Stimulated activated naive CD8-positive, alpha-beta T cell treated with anti-CD3 and anti-CD28 coated beads, Interleukin-15, Interleukin-2, amounts not matched to agents 100 ng/mL and 50 ng/mL, for 24 hours (primary cell): ENCODE measurements at regions not wholly inside any gene's neighbourhood (a gene's known extent, or its start where the extent isn't known, plus 50 kb on each side); places are given as distances from the start of the nearest gene placed in this dataset.
"Not testable (repeated sequence)": the region's sequence is repeated elsewhere in the genome, so short reads cannot be mapped to it uniquely, and the experiment has no call there.

Experiments used
- H3K27ac Mint-ChIP-seq: one replicate; pipeline ENCODE4 v1.8.0; 2021; ENCODE audit warnings: mild to moderate bottlenecking, mixed read lengths
- H3K27me3 Mint-ChIP-seq: one replicate; pipeline ENCODE4 v1.8.0; 2021; ENCODE audit warnings: mixed read lengths
- H3K36me3 Mint-ChIP-seq: one replicate; pipeline ENCODE4 v1.8.0; 2021; ENCODE audit warnings: low read depth, mixed read lengths
- H3K4me1 Mint-ChIP-seq: one replicate; pipeline ENCODE4 v1.8.0; 2021; ENCODE audit warnings: low read depth, mixed read lengths
- H3K4me3 Mint-ChIP-seq: one replicate; pipeline ENCODE4 v1.8.0; 2021; ENCODE audit warnings: mild to moderate bottlenecking, mixed read lengths
- H3K9me3 Mint-ChIP-seq: one replicate; pipeline ENCODE4 v1.8.0; 2021; ENCODE audit warnings: mixed read lengths

DNA sequence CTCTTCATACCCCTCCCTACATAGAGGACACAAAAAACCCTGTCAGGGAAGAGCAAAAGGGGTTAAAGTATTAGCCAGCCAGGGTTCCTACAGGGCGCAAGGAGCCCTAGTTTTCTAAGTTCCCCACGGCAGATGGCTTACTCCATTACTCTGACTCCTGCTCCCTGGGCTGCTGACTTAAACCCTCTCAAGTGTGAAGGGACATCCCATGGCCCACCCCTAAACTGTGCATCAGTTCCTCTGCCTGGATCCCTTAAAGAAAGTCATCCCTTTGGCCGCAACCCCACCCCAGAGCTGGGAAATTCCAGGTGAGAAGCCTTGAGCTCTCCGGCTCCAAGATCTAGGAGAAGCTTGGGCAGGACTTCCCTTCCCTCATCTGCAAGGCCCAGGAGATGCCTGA lies 236.0 kb downstream of the TOMM20 start:
- Mint-ChIP-seq H3K9me3 (peaks cover under 1% of the 10 kb centered on the region), H3K4me1 (peaks cover 32% of the 10 kb centered on the region), H3K27me3 (no peaks in the 10 kb centered on the region), H3K4me3 (no peak overlapping the region), H3K36me3 (no peaks in the 10 kb centered on the region), H3K27ac (no peak overlapping the region)

DNA sequence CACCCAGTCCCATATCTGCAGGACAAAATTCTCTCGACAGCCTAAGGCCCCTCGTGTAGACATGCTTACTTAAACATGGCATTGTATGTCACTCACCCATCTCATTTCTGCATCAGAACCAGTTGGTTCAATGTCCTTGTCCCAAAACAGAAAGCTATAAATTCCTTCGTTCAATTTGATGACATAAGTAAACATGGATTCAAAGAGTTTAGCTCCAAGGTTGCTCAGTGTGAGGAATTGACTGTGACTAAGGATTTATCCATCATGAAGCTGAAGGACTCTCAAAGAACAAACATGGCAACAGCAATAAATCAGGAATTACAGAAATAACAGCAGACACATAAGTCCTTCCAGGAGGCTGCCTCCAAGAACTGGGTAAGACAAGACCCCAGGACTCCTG lies 237.2 kb downstream of the TOMM20 start:
- H3K27me3 Mint-ChIP-seq = no peaks in the 10 kb centered on the region
- H3K4me1 Mint-ChIP-seq = peaks cover 33% of the 10 kb centered on the region
- no peak overlapping the region for H3K27ac Mint-ChIP-seq
- no peaks in the 10 kb centered on the region for H3K36me3 Mint-ChIP-seq
- H3K4me3 Mint-ChIP-seq = no peak overlapping the region
- peaks cover 4% of the 10 kb centered on the region for H3K9me3 Mint-ChIP-seq

DNA sequence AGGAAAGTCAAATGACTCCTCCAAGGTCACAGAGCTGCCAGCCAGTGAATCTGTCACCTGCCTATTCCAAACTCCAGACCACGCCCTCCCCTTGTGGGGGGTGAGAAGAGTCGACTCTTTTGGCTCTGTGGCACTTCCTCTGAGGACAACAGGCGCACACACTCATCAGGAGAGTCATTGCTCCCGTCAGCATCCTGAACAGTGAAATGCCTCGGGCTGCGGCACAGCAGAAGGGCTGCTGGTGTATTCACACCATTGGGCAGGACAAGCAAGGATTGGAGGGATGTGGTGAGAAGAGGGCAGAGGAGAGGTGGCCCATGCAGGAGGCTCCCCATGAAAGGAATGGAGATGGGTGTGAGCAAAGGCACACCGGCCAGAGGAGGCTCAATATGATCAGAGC lies 239.0 kb downstream of the TOMM20 start:
- Mint-ChIP-seq H3K9me3 (peaks cover 4% of the 10 kb centered on the region), H3K36me3 (no peaks in the 10 kb centered on the region), H3K4me3 (no peak overlapping the region), H3K4me1 (peaks cover 32% of the 10 kb centered on the region), H3K27me3 (no peaks in the 10 kb centered on the region), H3K27ac (no peak overlapping the region)

DNA sequence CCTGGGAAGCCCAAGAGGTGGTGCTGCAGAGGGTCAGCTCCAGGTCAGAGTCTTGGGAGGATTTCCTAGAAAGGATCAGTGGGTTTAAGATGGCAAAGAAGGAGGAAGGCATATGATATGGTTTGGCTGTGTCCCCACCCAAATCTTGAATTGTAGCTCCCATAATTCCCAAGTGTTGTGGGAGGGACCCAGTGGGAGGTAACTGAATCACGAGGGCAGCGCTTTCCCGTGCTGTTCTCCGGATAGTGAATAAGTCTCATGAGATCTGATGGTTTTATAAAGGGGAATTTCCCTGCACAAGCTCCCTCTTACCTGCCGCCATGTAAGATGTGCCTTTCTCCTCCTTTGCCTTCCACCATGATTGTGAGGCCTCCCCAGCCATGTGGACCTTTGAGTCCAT lies 240.4 kb downstream of the TOMM20 start:
- not testable (repeated sequence) for H3K9me3 Mint-ChIP-seq, H3K27ac Mint-ChIP-seq, H3K36me3 Mint-ChIP-seq, H3K4me3 Mint-ChIP-seq, H3K27me3 Mint-ChIP-seq
- H3K4me1 Mint-ChIP-seq = peaks cover 18% of the 10 kb centered on the region

DNA sequence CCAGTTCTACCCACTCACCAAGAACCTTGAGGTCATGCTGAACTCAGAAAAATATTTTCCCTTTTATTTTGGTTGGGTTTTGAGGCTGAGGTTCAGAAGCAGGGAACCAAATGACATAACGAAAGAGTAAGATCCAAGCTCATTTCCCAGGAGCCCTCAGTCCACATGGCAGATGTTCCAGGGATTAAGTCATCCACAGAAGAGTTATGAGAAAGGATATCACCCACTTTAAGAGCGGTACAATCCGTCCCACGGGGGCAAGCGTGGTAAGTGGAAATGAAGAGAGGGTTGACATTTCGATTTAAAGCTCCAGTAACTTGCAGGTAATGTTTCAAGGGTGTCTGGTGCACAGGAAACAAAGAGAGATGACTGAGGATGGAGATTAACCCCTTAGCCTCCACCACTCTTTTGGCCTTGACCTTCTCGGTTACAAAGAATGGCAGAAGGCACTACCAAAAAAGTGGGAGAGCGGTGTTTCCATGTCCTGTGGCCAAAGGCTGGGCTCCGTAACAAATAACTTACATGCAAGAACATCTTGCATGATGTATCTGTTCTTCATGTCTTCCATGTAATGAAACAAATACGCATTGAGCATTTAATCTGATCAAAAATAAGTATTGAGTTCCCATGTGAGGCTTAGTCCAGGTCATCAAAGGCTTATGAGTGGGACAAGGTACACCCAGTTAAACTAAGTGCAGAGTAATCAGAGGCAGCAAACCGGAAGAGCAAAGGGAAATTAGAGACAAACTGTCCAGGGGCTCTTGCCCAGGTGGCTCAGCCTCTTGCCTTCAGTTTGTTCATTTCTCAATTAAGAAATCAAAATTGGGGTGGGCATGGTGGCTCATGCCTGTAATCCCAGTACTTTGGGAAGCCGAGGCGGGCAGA lies 241.4 kb downstream of the TOMM20 start:
- peaks cover 25% of the 10 kb centered on the region for H3K4me1 Mint-ChIP-seq
- no peak overlapping the region for H3K4me3 Mint-ChIP-seq
- H3K36me3 Mint-ChIP-seq = no peaks in the 10 kb centered on the region
- H3K27me3 Mint-ChIP-seq = no peaks in the 10 kb centered on the region
- peaks cover 4% of the 10 kb centered on the region for H3K9me3 Mint-ChIP-seq
- H3K27ac Mint-ChIP-seq = no peak overlapping the region

DNA sequence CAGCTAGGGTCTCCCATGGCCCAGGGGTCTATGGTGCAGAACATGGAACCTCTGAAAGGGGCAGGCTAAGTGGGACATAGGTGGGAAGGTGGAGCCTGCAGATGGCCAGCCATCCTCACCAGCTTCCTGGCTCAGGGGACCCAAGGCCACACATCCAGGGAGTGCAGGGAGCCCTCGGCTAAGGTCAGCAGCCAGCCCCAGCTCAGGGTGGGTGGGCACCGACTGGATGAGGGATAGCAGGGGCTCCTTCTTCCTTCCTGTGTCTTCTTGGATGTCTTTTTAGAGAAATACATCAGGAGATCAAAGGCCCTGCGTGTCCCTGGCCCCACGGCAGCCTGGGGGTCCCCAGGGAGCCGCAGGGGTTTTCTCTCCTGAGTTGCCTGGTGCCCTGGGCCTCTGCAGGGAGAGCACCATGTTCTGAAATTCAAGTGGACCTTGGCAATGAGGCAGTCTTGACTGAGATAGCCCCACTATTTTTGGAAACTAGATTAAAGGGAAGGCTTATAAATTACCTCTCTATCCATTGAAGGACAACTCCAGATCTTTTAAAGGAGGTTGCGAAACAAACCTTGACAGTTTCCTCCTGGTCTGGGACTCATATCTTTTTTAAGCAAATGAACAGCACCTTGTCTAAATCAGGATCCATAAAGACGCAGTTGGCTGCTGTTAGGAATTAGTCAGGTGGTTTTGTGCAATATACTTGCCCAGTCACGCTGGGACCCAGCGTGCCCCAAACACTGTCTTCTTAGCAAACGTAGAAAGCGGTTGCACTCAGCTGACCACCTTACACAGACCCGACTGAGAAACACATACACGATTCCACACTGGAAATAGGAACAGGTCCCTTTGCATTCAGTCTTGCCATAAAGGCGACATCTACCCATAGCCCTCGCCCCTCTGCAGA lies 242.3 kb downstream of the TOMM20 start:
- Mint-ChIP-seq H3K36me3 (no peaks in the 10 kb centered on the region), H3K9me3 (peaks cover 4% of the 10 kb centered on the region), H3K4me1 (peaks cover 34% of the 10 kb centered on the region), H3K4me3 (no peak overlapping the region), H3K27ac (no peak overlapping the region), H3K27me3 (no peaks in the 10 kb centered on the region)

DNA sequence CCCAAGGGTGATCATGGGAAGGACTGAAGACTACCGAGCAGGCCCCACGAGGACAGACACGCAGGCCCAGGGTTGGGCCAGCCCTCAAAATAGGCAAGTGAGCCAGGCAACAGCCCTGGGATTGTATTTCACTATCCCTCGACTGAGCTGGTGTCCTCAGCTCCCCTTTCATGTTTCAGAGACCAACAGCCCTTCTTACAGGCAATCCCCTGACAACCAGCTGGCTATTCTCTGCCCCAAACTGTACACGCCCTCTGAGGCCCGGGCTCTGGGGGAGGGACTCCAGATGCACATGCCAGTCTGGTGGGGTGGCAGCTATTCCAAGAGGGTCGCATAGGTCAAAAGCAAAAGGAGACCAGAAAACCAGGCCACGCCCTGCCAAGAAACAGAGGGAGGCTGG lies 243.0 kb downstream of the TOMM20 start:
- no peaks in the 10 kb centered on the region for H3K27me3 Mint-ChIP-seq
- H3K4me1 Mint-ChIP-seq = peaks cover 36% of the 10 kb centered on the region
- H3K9me3 Mint-ChIP-seq = peaks cover 4% of the 10 kb centered on the region
- H3K27ac Mint-ChIP-seq = no peak overlapping the region
- no peaks in the 10 kb centered on the region for H3K36me3 Mint-ChIP-seq
- no peak overlapping the region for H3K4me3 Mint-ChIP-seq

DNA sequence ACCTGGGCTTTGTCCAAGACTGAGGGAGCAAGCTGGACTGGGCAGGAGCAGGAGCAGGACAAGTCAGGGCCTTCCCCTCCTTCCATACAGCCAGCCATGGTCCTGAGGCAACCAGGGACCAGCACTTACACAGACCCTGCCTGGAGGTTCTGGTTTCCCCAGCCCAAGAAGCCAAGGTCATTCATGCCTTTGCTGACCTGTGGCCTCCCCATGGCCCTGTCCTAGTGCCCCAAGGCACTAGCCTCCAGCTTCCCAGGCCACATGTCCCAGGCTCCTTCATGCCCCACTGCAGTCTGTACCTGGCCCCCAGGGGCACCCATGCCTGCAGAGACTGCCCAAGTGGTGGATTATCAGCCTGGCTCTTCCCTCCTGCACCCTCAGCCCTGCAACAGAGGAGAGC lies 243.9 kb downstream of the TOMM20 start:
- no peak overlapping the region for H3K27ac Mint-ChIP-seq
- peaks cover 4% of the 10 kb centered on the region for H3K9me3 Mint-ChIP-seq
- H3K36me3 Mint-ChIP-seq = no peaks in the 10 kb centered on the region
- H3K4me3 Mint-ChIP-seq = no peak overlapping the region
- H3K4me1 Mint-ChIP-seq = peaks cover 44% of the 10 kb centered on the region
- H3K27me3 Mint-ChIP-seq = no peaks in the 10 kb centered on the region

DNA sequence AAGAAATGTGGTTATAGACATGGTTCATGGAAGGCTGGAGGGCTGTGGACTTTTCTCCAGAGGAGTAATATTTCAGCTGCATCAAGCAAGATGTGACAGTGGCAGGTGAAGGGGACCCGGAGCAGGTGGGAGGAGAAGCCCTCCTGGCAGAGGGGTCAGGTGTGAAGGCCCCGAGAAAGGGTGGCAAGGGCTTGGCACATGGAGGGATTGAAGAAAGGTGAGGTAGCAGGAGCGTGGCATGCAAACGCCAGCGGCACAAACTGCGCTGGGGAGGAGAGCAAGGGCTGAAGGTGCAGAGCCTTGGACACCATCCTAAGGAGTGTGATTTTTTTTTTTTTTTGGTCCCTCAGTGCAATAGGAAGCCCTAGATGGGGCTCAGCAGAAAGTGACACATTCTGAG lies 244.6 kb downstream of the TOMM20 start:
- Mint-ChIP-seq H3K27ac (no peak overlapping the region), H3K27me3 (no peaks in the 10 kb centered on the region), H3K9me3 (peaks cover 4% of the 10 kb centered on the region), H3K4me3 (no peak overlapping the region), H3K36me3 (no peaks in the 10 kb centered on the region), H3K4me1 (peaks cover 51% of the 10 kb centered on the region)

DNA sequence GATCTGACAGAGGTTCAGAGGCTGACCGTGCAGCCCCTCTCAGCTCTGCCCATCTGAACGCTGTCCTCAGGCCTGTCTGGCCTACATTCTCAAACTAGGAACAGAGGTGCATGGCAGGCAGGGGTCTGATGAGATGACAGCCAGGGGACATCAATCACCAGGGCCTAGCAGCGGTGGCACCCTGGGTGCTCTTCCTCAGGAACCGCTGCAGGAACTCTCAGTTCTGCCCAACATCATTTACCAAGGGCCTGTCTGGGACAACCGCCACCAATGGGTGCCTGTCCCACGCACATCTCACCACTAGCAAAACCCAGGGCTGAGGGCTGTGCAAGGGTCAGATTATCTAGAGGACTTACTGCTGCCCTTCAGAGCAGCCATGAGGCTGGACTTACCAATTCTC lies 245.7 kb downstream of the TOMM20 start:
- peaks cover 4% of the 10 kb centered on the region for H3K9me3 Mint-ChIP-seq
- H3K27ac Mint-ChIP-seq = peak overlapping the region; percentile 82
- no peaks in the 10 kb centered on the region for H3K27me3 Mint-ChIP-seq
- no peaks in the 10 kb centered on the region for H3K36me3 Mint-ChIP-seq
- no peak overlapping the region for H3K4me3 Mint-ChIP-seq
- peaks cover 52% of the 10 kb centered on the region for H3K4me1 Mint-ChIP-seq

DNA sequence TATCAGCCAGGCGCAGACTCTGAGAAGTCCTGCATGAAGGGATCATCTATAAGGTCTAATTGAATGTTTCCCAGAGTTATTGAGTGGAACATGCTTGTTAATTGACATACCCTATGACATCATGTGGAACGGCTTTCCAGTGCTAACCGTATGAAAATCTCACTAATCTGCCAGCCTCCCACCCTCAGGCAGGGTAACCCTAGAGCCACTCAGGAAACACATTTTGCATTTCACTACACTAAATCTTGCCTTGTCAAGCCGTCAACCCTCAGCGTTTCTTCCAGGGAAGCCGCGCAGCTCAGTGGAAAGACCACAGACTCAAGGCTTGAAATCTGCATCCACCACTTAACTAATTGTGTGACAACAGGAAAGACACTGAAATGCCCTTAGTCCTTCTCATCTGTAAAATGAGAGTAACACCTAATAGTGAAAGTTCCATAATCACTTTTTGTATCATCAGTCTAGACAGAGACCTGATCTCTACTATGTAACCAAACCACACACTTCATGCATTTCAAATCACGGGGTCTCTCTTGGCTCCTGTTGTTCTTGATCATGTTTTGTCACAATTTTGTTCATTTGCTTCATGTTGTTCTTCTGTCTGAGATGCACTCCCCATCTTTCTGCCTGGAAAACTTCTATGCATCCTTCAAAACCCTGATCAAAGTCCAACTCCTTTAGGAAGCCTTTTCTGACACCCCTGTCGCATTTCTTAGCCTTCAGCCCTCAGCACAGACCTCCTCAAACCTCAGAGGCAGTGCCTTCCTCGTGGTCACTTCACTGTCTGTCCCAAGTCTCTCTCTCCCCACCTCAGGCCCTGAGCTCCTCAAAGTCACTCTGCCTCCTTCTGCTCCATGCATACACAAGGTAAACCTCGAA lies 246.5 kb downstream of the TOMM20 start:
- peak overlapping the region; percentile 57 for H3K4me3 Mint-ChIP-seq
- H3K9me3 Mint-ChIP-seq = no peaks in the 10 kb centered on the region
- H3K4me1 Mint-ChIP-seq = peaks cover 60% of the 10 kb centered on the region
- no peaks in the 10 kb centered on the region for H3K36me3 Mint-ChIP-seq
- H3K27ac Mint-ChIP-seq = peak overlapping the region; percentile 82
- no peaks in the 10 kb centered on the region for H3K27me3 Mint-ChIP-seq

DNA sequence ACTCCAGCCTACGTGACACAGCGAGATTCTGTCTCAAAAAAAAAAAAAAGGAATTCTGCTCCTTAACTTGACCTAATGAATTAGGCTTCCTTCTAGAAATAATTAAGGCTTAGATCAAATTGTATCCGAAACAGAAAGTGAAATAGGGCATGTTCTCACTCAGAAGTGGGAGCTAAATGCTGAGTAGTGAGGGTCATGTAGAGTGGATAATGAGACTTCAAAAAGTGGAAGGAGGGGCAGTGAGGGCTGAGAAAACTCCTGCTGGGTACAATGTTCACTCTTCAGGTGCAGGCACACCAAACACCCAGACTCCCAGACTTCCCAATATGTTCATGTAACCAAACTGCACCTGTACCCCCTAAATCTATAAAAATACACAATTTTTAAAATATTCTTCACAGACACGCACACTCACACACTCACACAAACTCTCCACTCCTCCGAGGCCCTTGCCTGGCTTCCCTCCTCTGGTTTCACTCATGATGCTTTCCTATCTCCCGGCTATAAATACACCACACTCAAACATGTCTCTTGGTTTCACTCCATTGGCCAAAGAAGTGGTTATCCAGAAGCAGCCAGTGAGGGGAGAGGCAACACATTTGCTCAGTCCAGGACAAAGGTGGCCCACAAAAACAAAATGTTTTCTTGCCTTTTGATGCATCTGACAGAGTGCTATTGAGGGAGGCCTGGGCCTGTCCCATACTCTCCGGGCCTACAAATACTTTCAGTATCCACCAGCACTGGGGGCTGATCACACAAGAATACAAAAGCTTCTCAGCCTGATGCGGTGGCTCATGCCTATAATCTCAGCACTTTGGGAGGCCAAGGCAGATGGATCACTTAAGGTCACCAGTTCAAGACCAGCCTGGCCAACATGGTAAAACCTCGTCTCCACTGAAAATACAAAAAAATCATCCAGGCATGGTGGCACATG lies 249.2 kb downstream of the TOMM20 start:
- Mint-ChIP-seq H3K27ac (peak overlapping the region; percentile 50), H3K4me3 (no peak overlapping the region), H3K36me3 (no peaks in the 10 kb centered on the region), H3K4me1 (peaks cover 78% of the 10 kb centered on the region), H3K27me3 (no peaks in the 10 kb centered on the region), H3K9me3 (no peaks in the 10 kb centered on the region)

DNA sequence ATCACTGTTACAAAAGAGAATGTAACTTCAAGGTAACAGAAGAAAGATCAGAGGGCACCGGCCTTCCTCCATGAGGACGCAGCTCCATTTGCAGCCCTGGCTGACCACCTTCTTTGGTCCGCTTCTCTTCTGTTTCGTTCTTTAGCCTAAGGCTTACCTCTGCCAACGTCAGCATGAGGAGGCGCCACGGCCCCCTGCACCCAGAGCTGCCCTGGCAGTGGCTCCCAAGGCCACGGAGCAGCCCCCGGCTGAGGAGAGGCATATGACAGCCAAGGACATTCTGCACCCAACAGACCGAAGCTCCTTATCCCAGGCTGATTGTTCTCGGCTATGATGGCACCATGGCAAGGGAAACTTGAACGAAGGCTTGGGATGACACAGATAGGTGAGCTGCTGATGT lies 250.3 kb downstream of the TOMM20 start:
- H3K4me1 Mint-ChIP-seq = peaks cover 81% of the 10 kb centered on the region

DNA sequence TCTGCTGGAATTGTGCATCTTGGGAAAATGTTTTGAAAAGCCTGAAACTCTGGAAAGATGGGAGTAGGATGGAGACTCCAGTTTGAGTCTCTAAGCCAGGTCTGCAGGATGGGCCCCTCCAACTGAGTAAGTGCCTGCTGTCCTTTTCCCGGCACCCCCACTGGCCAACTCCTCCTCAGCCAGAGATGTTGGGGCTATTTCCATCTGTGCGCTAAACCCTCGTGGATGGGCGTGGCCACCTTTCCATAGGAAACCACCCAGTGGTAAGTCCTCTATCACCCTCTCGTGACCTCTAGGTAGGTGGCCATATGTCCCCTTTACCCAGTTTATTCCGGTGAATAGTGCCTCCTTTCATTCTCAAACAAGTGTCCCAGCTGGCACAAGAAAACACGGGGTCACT lies 250.9 kb downstream of the TOMM20 start:
- Mint-ChIP-seq H3K27me3 (no peaks in the 10 kb centered on the region), H3K4me1 (peaks cover 77% of the 10 kb centered on the region), H3K9me3 (no peaks in the 10 kb centered on the region), H3K4me3 (no peak overlapping the region), H3K36me3 (no peaks in the 10 kb centered on the region), H3K27ac (no peak overlapping the region)

More for the DNA sequence above, 250.3 kb downstream of the TOMM20 start:
- Mint-ChIP-seq H3K9me3 (no peaks in the 10 kb centered on the region), H3K27me3 (no peaks in the 10 kb centered on the region), H3K4me3 (no peak overlapping the region), H3K27ac (no peak overlapping the region), H3K36me3 (no peaks in the 10 kb centered on the region)
